Glomerular visceral epithelial cell (primary cell): ENCODE measurements at regions not wholly inside any gene's neighbourhood (a gene's known extent, or its start where the extent isn't known, plus 50 kb on each side); places are given as distances from the start of the nearest gene placed in this dataset.

ENCODE experiments used
- DNase-seq: peaks from one replicate; pipeline ENCODE4 v3.0.0-alpha.2; 2016; ENCODE audit errors: extremely low spot score

- DNase-seq, result no peak
Measured at GRCh38 chr1:80917225-80917624, 883.5 kb upstream of the ADGRL2 start.

- DNase-seq, result no peak
Measured at GRCh38 chr1:80915491-80915890, 885.2 kb upstream of the ADGRL2 start.

- DNase-seq, result no peak
Measured at GRCh38 chr1:80910426-80910825, 890.3 kb upstream of the ADGRL2 start.

GRCh38 chr1:80909172-80909784 lies 891.5 kb upstream of the ADGRL2 start:
- DNase-seq, result no peak

GRCh38 chr1:80896781-80897356 lies 903.9 kb upstream of the ADGRL2 start:
- no peak for DNase-seq

- no peak for DNase-seq
Measured at GRCh38 chr1:80894921-80895320, 905.8 kb upstream of the ADGRL2 start.

- no peak for DNase-seq
Measured at GRCh38 chr1:80893115-80893514, 907.6 kb upstream of the ADGRL2 start.

GRCh38 chr1:80892539-80892938 lies 908.2 kb upstream of the ADGRL2 start:
- DNase-seq, result no peak

GRCh38 chr1:80891871-80892270 lies 908.9 kb upstream of the ADGRL2 start:
- DNase-seq, result no peak

- peak; percentile 70 for DNase-seq
Measured at GRCh38 chr1:80882553-80882952, 918.2 kb upstream of the ADGRL2 start.

GRCh38 chr1:80878343-80878742 lies 922.4 kb upstream of the ADGRL2 start:
- no peak for DNase-seq

GRCh38 chr1:80876035-80876434 lies 924.7 kb upstream of the ADGRL2 start:
- no peak for DNase-seq

GRCh38 chr1:80869299-80869698 lies 931.4 kb upstream of the ADGRL2 start:
- no peak for DNase-seq

- no peak for DNase-seq
Measured at GRCh38 chr1:80847904-80848303, 952.8 kb upstream of the ADGRL2 start.

- DNase-seq, result no peak
Measured at GRCh38 chr1:80846966-80847365, 953.8 kb upstream of the ADGRL2 start.

GRCh38 chr1:80842796-80843195 lies 957.9 kb upstream of the ADGRL2 start:
- DNase-seq, result no peak

- no peak for DNase-seq
Measured at GRCh38 chr1:80841261-80841660, 959.5 kb upstream of the ADGRL2 start.

GRCh38 chr1:80837066-80837465 lies 963.7 kb upstream of the ADGRL2 start:
- no peak for DNase-seq

GRCh38 chr1:80836505-80836904 lies 964.2 kb upstream of the ADGRL2 start:
- no peak for DNase-seq

- no peak for DNase-seq
Measured at GRCh38 chr1:80827666-80828065, 973.1 kb upstream of the ADGRL2 start.

GRCh38 chr1:80825067-80825466 lies 975.7 kb upstream of the ADGRL2 start:
- no peak for DNase-seq

- DNase-seq, result no peak
Measured at GRCh38 chr1:80818211-80818610, 982.5 kb upstream of the ADGRL2 start.

- DNase-seq, result no peak
Measured at GRCh38 chr1:80807981-80808380, 992.8 kb upstream of the ADGRL2 start.

GRCh38 chr1:80806431-80806830 lies 994.3 kb upstream of the ADGRL2 start:
- DNase-seq, result no peak
